K562 (cell line): ENCODE measurements at regions not wholly inside any gene's neighbourhood (a gene's known extent, or its start where the extent isn't known, plus 50 kb on each side); places are given as distances from the start of the nearest gene placed in this dataset.

Experiments
- ATAC-seq: fragments of 200-7000 bp; cut with Tn5 transposase; 3 replicates; pipeline ENCODE4 v1.9.1; 2020; ENCODE audit warnings: moderate library complexity
- BruUV-seq: library from RNA; stranded (reverse); fragments of 400-500 nt; replicated peaks from 2 replicates; lab custom pipeline; 2021; lab: Mats Ljungman, UMichigan
- CTCF ChIA-PET: fragments of 300-600 bp; formaldehyde crosslinking; extraction: SDS; loops from one replicate; lab custom pipeline; 2021; ENCODE audit warnings: low intra/inter-chr PET ratio; lab: Yijun Ruan, JAX
- POLR2A ChIA-PET: fragments of 300-600, 350-650 bp; sonication (Branson Sonifier 250); formaldehyde crosslinking; extraction: SDS; loops from one replicate; lab custom pipeline; 2021; ENCODE audit warnings: antibody characterized with exemption, inconsistent platforms; lab: Yijun Ruan, JAX
- DNase-seq, 4 experiments: peaks; one replicate each; pipeline versions ENCODE4 v3.0.0 to v3.0.0-alpha.2; 2011 to 2018; ENCODE audit warnings: low spot score in 3 of 4, mixed read lengths in 3 of 4; ENCODE audit errors: extremely low read depth in 1 of 4
- FAIRE-seq: peaks from 2 replicates; lab custom pipeline; 2011; peaks lifted over from hg19 to GRCh38; lab: Jason Lieb, UNC
- H2AFZ ChIP-seq: 2 replicates; pipeline ENCODE4 v1.6.0; 2011; ENCODE audit warnings: low read depth, low read length, control low read depth, inconsistent platforms
- H3K27ac ChIP-seq: fragments of 200-600 bp; 3 replicates; pipeline ENCODE4 v1.8.0; 2011; ENCODE audit warnings: low read depth, mild to moderate bottlenecking, control low read depth, inconsistent platforms, low read length, moderate library complexity, mixed read lengths; ENCODE audit errors: extremely low read depth
- H3K27me3 ChIP-seq, 2 experiments: fragments of 300-600 bp in 1 of 2; 2 replicates in 1 of 2; 3 replicates in 1 of 2; pipeline versions ENCODE4 v1.6.0 to v1.8.0; 2011; ENCODE audit warnings: inconsistent platforms in 2 of 2, low read length in 2 of 2, mild to moderate bottlenecking in 1 of 2, mixed read lengths in 1 of 2, moderate library complexity in 1 of 2; ENCODE audit not compliant: control insufficient read depth in 2 of 2, insufficient read depth in 2 of 2
- H3K36me3 ChIP-seq: fragments of 300-600 bp; 3 replicates; pipeline ENCODE4 v1.8.0; 2011; ENCODE audit warnings: mild to moderate bottlenecking, low read length, inconsistent platforms; ENCODE audit not compliant: control insufficient read depth, insufficient read depth
- H3K4me1 ChIP-seq, 2 experiments: fragments of 200-600 bp in 1 of 2; replicated peaks in 1 of 2; 2 replicates in 1 of 2; 3 replicates in 1 of 2; pipeline versions ENCODE4 v1.5.1 to v1.8.0; 2011; ENCODE audit warnings: inconsistent platforms in 2 of 2, low read length in 2 of 2, mild to moderate bottlenecking in 1 of 2, mixed read lengths in 1 of 2, moderate library complexity in 1 of 2; ENCODE audit not compliant: control insufficient read depth in 2 of 2, insufficient read depth in 2 of 2
- H3K4me2 ChIP-seq: 2 replicates; pipeline ENCODE4 v1.6.1; 2011; ENCODE audit warnings: low read length, control low read depth, inconsistent platforms, mixed read lengths; ENCODE audit not compliant: insufficient read depth
- H3K4me3 ChIP-seq: fragments of 200-600 bp; sonication (generic), shearing (Covaris generic); 2 replicates; pipeline ENCODE4 v1.5.1; 2016; ENCODE audit warnings: control low read depth, inconsistent platforms
- H3K79me2 ChIP-seq: fragments of 200-600 bp; 3 replicates; pipeline ENCODE4 v1.8.0; 2011; ENCODE audit warnings: low read length, inconsistent platforms; ENCODE audit not compliant: control insufficient read depth, insufficient read depth
- H3K9ac ChIP-seq, 2 experiments: 2 replicates each; pipeline versions ENCODE4 v1.6.0 to v1.6.1; 2011; ENCODE audit warnings: low read depth in 2 of 2, low read length in 2 of 2, control low read depth in 1 of 2, inconsistent platforms in 1 of 2, mild to moderate bottlenecking in 1 of 2, mixed read lengths in 1 of 2; ENCODE audit not compliant: insufficient read depth in 1 of 2
- H3K9me1 ChIP-seq: one replicate; pipeline ENCODE4 v1.6.0; 2011; ENCODE audit warnings: inconsistent platforms, mild to moderate bottlenecking, low read length, moderate library complexity; ENCODE audit not compliant: control insufficient read depth, insufficient read depth
- H3K9me3 ChIP-seq: replicated peaks from 2 replicates; pipeline ENCODE4 v1.5.1; 2011; ENCODE audit warnings: low read depth, low read length, inconsistent platforms; ENCODE audit not compliant: control insufficient read depth, insufficient read depth
- H4K20me1 ChIP-seq: replicated peaks from 2 replicates; pipeline ENCODE4 v1.6.1; 2011; ENCODE audit warnings: low read length, inconsistent platforms, mixed read lengths; ENCODE audit not compliant: control insufficient read depth, insufficient read depth
- ATF4 ChIP-seq: fragments of 450-650 bp; formaldehyde crosslinking; IDR thresholded peaks from 2 replicates; pipeline ENCODE4 v1.4.0; 2022; ENCODE audit warnings: mild to moderate bottlenecking, moderate library complexity
- E4F1 ChIP-seq: fragments of 250-450 bp; sonication (Bioruptor Pico); IDR thresholded peaks from 2 replicates; pipeline ENCODE4 v1.5.0; 2021; ENCODE audit warnings: mild to moderate bottlenecking, borderline replicate concordance
- EHMT2 ChIP-seq: fragments of 450-650 bp; IDR thresholded peaks from 2 replicates; pipeline ENCODE4 v1.6.1; 2018; ENCODE audit warnings: antibody characterized with exemption
- GATA2 ChIP-seq: sonication (generic); formaldehyde crosslinking; IDR thresholded peaks from 2 replicates; pipeline ENCODE4 v1.4.0; 2020; ENCODE audit warnings: mild to moderate bottlenecking, missing genetic modification reagents
- IRF9 ChIP-seq: fragments of 450-650 bp; IDR thresholded peaks from 2 replicates; pipeline ENCODE4 v1.6.1; 2016; ENCODE audit warnings: missing biosample characterization, missing genetic modification characterization
- KLF6 ChIP-seq: fragments of 250-450 bp; sonication (Bioruptor Pico); IDR thresholded peaks from 2 replicates; pipeline ENCODE4 v1.4.0; 2020; ENCODE audit warnings: mild to moderate bottlenecking, moderate library complexity, borderline replicate concordance
- LARP7 ChIP-seq: fragments of 450-650 bp; IDR thresholded peaks from 2 replicates; pipeline ENCODE4 v1.6.1; 2016
- MAX ChIP-seq: sonication (generic); formaldehyde crosslinking; IDR thresholded peaks from 2 replicates; pipeline ENCODE4 v1.9.0; 2022; ENCODE audit warnings: mild to moderate bottlenecking, missing genetic modification reagents
- PBX2 ChIP-seq, 2 experiments: IDR thresholded peaks in 1 of 2; conservative IDR thresholded peaks in 1 of 2; 2 replicates each; pipeline ENCODE4 v1.6.1; 2016; ENCODE audit warnings: low read depth in 2 of 2, mild to moderate bottlenecking in 1 of 2, missing compliant biosample characterization in 1 of 2, missing genetic modification characterization in 1 of 2, moderate library complexity in 1 of 2
- PKNOX1 ChIP-seq: fragments of 450-650 bp; IDR thresholded peaks from 2 replicates; pipeline ENCODE4 v1.6.1; 2016
- TCF7L2 ChIP-seq: fragments of 150-350 bp; IDR thresholded peaks from 2 replicates; pipeline ENCODE4 v1.6.1; 2016; ENCODE audit warnings: low read depth, mild to moderate bottlenecking, low read length, moderate library complexity
- TRIM28 ChIP-seq: fragments of 450-650 bp; IDR thresholded peaks from 2 replicates; pipeline ENCODE4 v1.6.1; 2017
- ZNF511 ChIP-seq: sonication (generic); formaldehyde crosslinking; IDR thresholded peaks from 2 replicates; pipeline ENCODE4 v1.8.0; 2022; ENCODE audit warnings: mild to moderate bottlenecking, missing genetic modification reagents
- ZSCAN32 ChIP-seq: fragments of 450-650 bp; formaldehyde crosslinking; IDR thresholded peaks from 2 replicates; pipeline ENCODE4 v1.4.0; 2020; ENCODE audit warnings: mild to moderate bottlenecking, moderate library complexity
- WGBS: fragments of 100-300 bp; shearing (Covaris generic); methylation state at CpG from one replicate; pipeline ENCODE4 v1.1.6; 2016; ENCODE audit warnings: low coverage, mixed read lengths; ENCODE audit not compliant: insufficient coverage; ENCODE audit errors: missing lambda C conversion rate; 5-methylcytosine and 5-hydroxymethylcytosine counted together
- in situ Hi-C: fragments of 300-500 bp; cut with MboI; formaldehyde crosslinking; loops from 4 replicates; pipeline ENCODE4 v1.15.0; 2018; ENCODE audit warnings: inconsistent platforms, mixed read lengths
- intact Hi-C: fragments of 100-400 bp; cut with micrococcal nuclease; formaldehyde crosslinking; loops from 2 replicates; pipeline ENCODE4 v1.14.2; 2022

GRCh38 chrX:69069876-69070275, 95.4 kb downstream of the PJA1 start:
- intact Hi-C loops (no loop called here), in situ Hi-C loops (loop anchor here (10.0 kb wide), 1 partner anchor 245 kb away; the partner anchor contains the start of gene EFNB1)
- H3K36me3 ChIP-seq, result no peaks in the 10 kb centered on the region
- H3K9ac ChIP-seq, result no peak overlapping the region
- no TSS peak for BruUV-seq
- H3K27ac ChIP-seq, result no peak overlapping the region
- ChIA-PET CTCF (no interaction called here), POLR2A (interaction anchor here (0.6 to 0.7 kb wide), 2 partner anchors 50 to 122 kb away, joined by 3 read pairs; no protein-coding TSS in a partner anchor)
- 0 out of 2 replicates have a peak, but pooled peaks cover 4% of the 10 kb centered on the region for H4K20me1 ChIP-seq
- no peak for ATAC-seq
- no peaks in the 10 kb centered on the region for H3K27me3 ChIP-seq
- H3K9me3 ChIP-seq, result no peaks in the 10 kb centered on the region
- H3K79me2 ChIP-seq, result no peaks in the 10 kb centered on the region
- H3K4me2 ChIP-seq, result no peak overlapping the region
- H3K9me1 ChIP-seq, result peaks cover 2% of the 10 kb centered on the region
- H2AFZ ChIP-seq, result no peak overlapping the region
- DNase-seq, result no peak
- H3K4me3 ChIP-seq, result no peak overlapping the region
- FAIRE-seq, result no peak
- 18% methylated on average over 3 of the region's 3 CpGs for WGBS
- no peaks in the 10 kb centered on the region for H3K4me1 ChIP-seq
- TF ChIP-seq KLF6 (CRISPR knock-in tag) (no peak), E4F1 (no peak), PBX2 (CRISPR knock-in tag; IDR thresholded peaks at IDR 0.05; ENCODE audit: low read depth) (no peak), PBX2 (tag; conservative IDR thresholded peaks at IDR 0.05; ENCODE audit: low read depth) (no peak), EHMT2 (no peak), MAX (no peak), TRIM28 (no peak), LARP7 (no peak), TCF7L2 (no peak), ZSCAN32 (CRISPR knock-in tag) (no peak), PKNOX1 (no peak), ATF4 (CRISPR knock-in tag) (no peak), GATA2 (CRISPR knock-in tag) (no peak), ZNF511 (no peak), IRF9 (tag) (no peak)
